HL-60 (cell line): ENCODE measurements at regions not wholly inside any gene's neighbourhood (a gene's known extent, or its start where the extent isn't known, plus 50 kb on each side); places are given as distances from the start of the nearest gene placed in this dataset.

Experiments used
- DNase-seq, 2 experiments: peaks; one replicate each; pipeline ENCODE4 v3.0.0-alpha.2; 2010 to 2020; ENCODE audit warnings: low read depth in 1 of 2, low spot score in 1 of 2
- H3K27ac ChIP-seq: fragments of 250-450 bp; sonication (Bioruptor Pico); replicated peaks from 2 replicates; pipeline ENCODE4 v1.5.1; 2020; ENCODE audit warnings: mild to moderate bottlenecking, moderate library complexity
- H3K27me3 ChIP-seq: fragments of 250-450 bp; sonication (Bioruptor Pico); 2 replicates; pipeline ENCODE4 v1.5.1; 2021; ENCODE audit warnings: mild to moderate bottlenecking, moderate library complexity; ENCODE audit not compliant: insufficient read depth, poor library complexity, severe bottlenecking
- H3K4me3 ChIP-seq: replicated peaks from 2 replicates; pipeline ENCODE4 v1.5.1; 2011; ENCODE audit warnings: mild to moderate bottlenecking, control low read depth, low read length; ENCODE audit not compliant: insufficient read depth
- GABPA ChIP-seq: IDR thresholded peaks from 2 replicates; pipeline ENCODE4 v1.6.1; 2012; ENCODE audit warnings: low read depth
- POLR2AphosphoS5 ChIP-seq: IDR thresholded peaks from 2 replicates; pipeline ENCODE4 v1.6.1; 2012; ENCODE audit warnings: low read depth
- SPI1 ChIP-seq: IDR thresholded peaks from 2 replicates; pipeline ENCODE4 v1.6.1; 2012; ENCODE audit warnings: low read depth, mild to moderate bottlenecking, borderline replicate concordance
- TF ChIP-seq, protein P1 (sequence below): IDR thresholded peaks from one replicate; pipeline ENCODE4 v1.5.1; 2011; ENCODE audit warnings: low read length, control low read depth, inconsistent platforms; ENCODE audit not compliant: insufficient read depth
- TF ChIP-seq, protein P2 (sequence below): IDR thresholded peaks from 2 replicates; pipeline ENCODE4 v1.6.1; 2012; ENCODE audit warnings: low read depth; ENCODE audit not compliant: insufficient replicate concordance

DNA sequence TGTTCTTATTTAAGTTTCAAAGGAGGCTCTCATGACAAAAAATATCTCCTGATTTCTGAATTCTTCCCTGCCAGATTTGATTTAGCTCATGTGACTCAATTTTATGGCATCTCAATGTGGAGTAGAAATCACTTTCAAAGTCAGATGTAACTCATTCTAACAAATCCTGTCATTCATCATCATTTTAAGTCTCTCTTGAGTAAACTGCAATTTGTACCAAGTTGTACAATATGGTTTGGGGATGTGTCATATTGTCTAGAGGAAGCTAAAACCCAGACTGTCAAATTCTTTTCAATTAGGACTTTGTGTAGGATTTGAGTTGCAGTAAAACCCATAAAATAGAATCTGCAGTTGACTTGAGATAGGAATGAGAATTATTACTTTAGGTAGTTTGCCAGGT, 2101.0 kb downstream of the NCAM2 start:
- H3K4me3 ChIP-seq: no peak overlapping the region
- H3K27me3 ChIP-seq: no peaks in the 10 kb centered on the region
- DNase-seq: no peak
- H3K27ac ChIP-seq: no peak overlapping the region
- TF ChIP-seq GABPA: no peak
- TF ChIP-seq, protein P1, sequence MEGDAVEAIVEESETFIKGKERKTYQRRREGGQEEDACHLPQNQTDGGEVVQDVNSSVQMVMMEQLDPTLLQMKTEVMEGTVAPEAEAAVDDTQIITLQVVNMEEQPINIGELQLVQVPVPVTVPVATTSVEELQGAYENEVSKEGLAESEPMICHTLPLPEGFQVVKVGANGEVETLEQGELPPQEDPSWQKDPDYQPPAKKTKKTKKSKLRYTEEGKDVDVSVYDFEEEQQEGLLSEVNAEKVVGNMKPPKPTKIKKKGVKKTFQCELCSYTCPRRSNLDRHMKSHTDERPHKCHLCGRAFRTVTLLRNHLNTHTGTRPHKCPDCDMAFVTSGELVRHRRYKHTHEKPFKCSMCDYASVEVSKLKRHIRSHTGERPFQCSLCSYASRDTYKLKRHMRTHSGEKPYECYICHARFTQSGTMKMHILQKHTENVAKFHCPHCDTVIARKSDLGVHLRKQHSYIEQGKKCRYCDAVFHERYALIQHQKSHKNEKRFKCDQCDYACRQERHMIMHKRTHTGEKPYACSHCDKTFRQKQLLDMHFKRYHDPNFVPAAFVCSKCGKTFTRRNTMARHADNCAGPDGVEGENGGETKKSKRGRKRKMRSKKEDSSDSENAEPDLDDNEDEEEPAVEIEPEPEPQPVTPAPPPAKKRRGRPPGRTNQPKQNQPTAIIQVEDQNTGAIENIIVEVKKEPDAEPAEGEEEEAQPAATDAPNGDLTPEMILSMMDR: no peak
- no peak for TF ChIP-seq SPI1
- TF ChIP-seq POLR2AphosphoS5: no peak

DNA sequence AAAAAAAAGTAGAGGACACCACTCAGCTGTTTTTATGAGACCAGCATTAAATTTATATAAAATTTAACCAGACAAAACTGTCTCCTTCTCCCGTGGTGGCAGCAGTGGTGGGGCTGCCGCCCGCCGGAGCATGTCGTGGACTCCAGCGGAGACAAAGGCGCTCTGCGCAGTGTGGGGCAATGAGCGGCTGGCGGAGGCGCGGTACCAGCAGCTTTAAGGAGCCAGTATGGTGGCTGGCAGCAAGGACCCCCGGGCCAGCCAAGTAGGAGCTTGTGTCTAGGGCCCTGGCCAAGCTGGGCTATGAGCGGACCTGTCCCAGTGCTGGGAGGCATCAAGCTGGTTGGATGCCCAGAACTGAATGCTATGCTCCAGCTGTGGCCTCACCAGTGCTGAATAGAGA, 2102.9 kb downstream of the NCAM2 start:
- H3K4me3 ChIP-seq: no peak overlapping the region
- no peak overlapping the region for H3K27ac ChIP-seq
- DNase-seq: no peak
- no peaks in the 10 kb centered on the region for H3K27me3 ChIP-seq
- TF ChIP-seq POLR2AphosphoS5 (no peak), SPI1 (no peak), GABPA (no peak)
- TF ChIP-seq, protein P1: no peak
- TF ChIP-seq, protein P2, sequence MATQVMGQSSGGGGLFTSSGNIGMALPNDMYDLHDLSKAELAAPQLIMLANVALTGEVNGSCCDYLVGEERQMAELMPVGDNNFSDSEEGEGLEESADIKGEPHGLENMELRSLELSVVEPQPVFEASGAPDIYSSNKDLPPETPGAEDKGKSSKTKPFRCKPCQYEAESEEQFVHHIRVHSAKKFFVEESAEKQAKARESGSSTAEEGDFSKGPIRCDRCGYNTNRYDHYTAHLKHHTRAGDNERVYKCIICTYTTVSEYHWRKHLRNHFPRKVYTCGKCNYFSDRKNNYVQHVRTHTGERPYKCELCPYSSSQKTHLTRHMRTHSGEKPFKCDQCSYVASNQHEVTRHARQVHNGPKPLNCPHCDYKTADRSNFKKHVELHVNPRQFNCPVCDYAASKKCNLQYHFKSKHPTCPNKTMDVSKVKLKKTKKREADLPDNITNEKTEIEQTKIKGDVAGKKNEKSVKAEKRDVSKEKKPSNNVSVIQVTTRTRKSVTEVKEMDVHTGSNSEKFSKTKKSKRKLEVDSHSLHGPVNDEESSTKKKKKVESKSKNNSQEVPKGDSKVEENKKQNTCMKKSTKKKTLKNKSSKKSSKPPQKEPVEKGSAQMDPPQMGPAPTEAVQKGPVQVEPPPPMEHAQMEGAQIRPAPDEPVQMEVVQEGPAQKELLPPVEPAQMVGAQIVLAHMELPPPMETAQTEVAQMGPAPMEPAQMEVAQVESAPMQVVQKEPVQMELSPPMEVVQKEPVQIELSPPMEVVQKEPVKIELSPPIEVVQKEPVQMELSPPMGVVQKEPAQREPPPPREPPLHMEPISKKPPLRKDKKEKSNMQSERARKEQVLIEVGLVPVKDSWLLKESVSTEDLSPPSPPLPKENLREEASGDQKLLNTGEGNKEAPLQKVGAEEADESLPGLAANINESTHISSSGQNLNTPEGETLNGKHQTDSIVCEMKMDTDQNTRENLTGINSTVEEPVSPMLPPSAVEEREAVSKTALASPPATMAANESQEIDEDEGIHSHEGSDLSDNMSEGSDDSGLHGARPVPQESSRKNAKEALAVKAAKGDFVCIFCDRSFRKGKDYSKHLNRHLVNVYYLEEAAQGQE: no peak

DNA sequence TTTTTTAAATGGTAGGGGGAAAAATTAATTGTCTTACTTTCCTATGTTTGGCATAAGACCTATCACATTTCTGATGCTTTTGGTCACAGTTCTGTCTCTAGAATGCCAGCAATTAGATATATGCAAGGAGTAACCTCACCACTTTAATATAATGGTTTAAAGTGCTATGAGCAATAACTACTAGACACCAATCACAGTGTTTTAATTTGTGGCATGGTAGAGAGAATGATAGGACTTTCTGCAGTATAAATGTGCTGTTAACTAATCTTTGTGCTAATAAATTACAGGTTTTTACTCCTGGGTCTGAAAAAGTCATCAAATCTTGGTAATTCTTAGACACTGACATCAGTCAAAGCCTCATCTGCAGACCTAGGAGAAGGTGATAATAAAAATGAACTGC, 2110.3 kb downstream of the NCAM2 start:
- TF ChIP-seq, protein P1: no peak
- TF ChIP-seq SPI1 (no peak), POLR2AphosphoS5 (no peak), GABPA (no peak)
- TF ChIP-seq, protein P2: no peak
- no peak overlapping the region for H3K27ac ChIP-seq
- no peak overlapping the region for H3K4me3 ChIP-seq
- no peak for DNase-seq
- no peaks in the 10 kb centered on the region for H3K27me3 ChIP-seq

DNA sequence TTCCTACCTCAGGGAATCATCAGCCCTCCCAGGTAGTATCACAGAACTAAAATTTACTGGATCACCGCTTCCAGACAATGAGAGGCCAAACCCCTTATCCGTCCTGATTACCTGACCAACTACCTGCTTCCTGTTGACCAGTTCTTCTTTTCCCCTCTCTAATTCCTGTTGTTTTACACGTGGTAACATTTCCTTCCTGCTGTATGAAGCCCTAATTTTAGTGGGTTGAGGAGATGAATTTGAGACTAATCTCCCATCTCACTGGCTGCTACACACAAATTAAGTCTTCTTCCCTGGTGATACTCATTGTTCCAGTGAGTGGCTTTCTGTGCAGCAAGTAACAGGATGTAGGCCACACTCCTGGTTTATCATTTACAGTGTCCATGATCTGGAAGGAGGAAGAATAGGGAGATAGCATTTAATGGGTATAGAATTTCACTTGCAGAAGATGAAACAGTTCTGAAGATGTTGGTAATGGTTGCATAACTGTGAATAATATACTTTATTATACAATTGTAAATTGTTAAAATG, 2112.9 kb downstream of the NCAM2 start:
- H3K27me3 ChIP-seq: no peaks in the 10 kb centered on the region
- H3K27ac ChIP-seq: no peak overlapping the region
- no peak overlapping the region for H3K4me3 ChIP-seq
- no peak for DNase-seq
- TF ChIP-seq, protein P2: no peak
